HCT116 (cell line): ENCODE measurements at regions not wholly inside any gene's neighbourhood (a gene's known extent, or its start where the extent isn't known, plus 50 kb on each side); places are given as distances from the start of the nearest gene placed in this dataset.

Source experiments
- ATAC-seq: fragments of 200-7000 bp; cut with Tn5 transposase; 2 replicates; pipeline ENCODE4 v1.9.1; 2020; ENCODE audit warnings: mild to moderate bottlenecking, moderate library complexity
- BruUV-seq: library from RNA; stranded (reverse); fragments of 400-500 nt; replicated peaks from 2 replicates; lab custom pipeline; 2021; lab: Mats Ljungman, UMichigan
- CTCF ChIA-PET: fragments of 300-600 bp; sonication (Branson Sonifier 250); formaldehyde crosslinking; loops from one replicate; lab custom pipeline; 2021; ENCODE audit warnings: antibody characterized with exemption; lab: Charles Lee
- POLR2A ChIA-PET: fragments of 300-600, 350-600 bp; sonication (Branson Sonifier 250); formaldehyde crosslinking; loops from one replicate; lab custom pipeline; 2021; ENCODE audit warnings: antibody characterized with exemption; lab: Charles Lee
- RAD21 ChIA-PET, 2 experiments: fragments of 300-600 bp; sonication (Branson Sonifier 250); formaldehyde crosslinking; loops; one replicate each; lab custom pipeline; 2023; ENCODE audit warnings: low total read pairs in 2 of 2; ENCODE audit not compliant: uncharacterized antibody in 2 of 2, unreplicated experiment in 2 of 2, low non-redundant PET in 1 of 2; lab: Charles Lee
- DNase-seq: peaks from one replicate; pipeline ENCODE4 v3.0.0-alpha.2; 2010; ENCODE audit warnings: low read depth, low spot score
- H2AFZ ChIP-seq: fragments of 200-600 bp; shearing (Covaris generic), sonication (generic); 2 replicates; pipeline ENCODE4 v1.6.1; 2017; ENCODE audit warnings: low read depth, mixed run types, mixed read lengths, antibody characterized with exemption, low read length; ENCODE audit not compliant: poor library complexity, severe bottlenecking
- H3K27ac ChIP-seq: 2 replicates; pipeline ENCODE4 v1.5.1; 2012; ENCODE audit warnings: low read depth, low read length
- H3K27me3 ChIP-seq: fragments of 200-600 bp; sonication (generic); 2 replicates; pipeline ENCODE4 v1.6.1; 2016; ENCODE audit warnings: mixed run types, low read length, mixed read lengths; ENCODE audit not compliant: insufficient read depth
- H3K36me3 ChIP-seq, 2 experiments: fragments of 200-500 bp in 1 of 2; fragments of 200-600 bp in 1 of 2; sonication (Bioruptor generic) in 1 of 2; sonication (generic) in 1 of 2; 2 replicates each; pipeline versions ENCODE4 v1.5.1 to v1.6.1; 2014 to 2016; ENCODE audit warnings: low read length in 2 of 2, inconsistent platforms in 1 of 2, mixed read lengths in 1 of 2, mixed run types in 1 of 2; ENCODE audit not compliant: insufficient read depth in 2 of 2, control insufficient read depth in 1 of 2
- H3K4me1 ChIP-seq, 2 experiments: fragments of 200-600 bp in 1 of 2; sonication (generic) in 1 of 2; 2 replicates each; pipeline versions ENCODE4 v1.5.1 to v1.6.1; 2012 to 2017; ENCODE audit warnings: low read length in 2 of 2, inconsistent platforms in 1 of 2, mild to moderate bottlenecking in 1 of 2, mixed read lengths in 1 of 2, mixed run types in 1 of 2, moderate library complexity in 1 of 2; ENCODE audit not compliant: insufficient read depth in 2 of 2, control insufficient read depth in 1 of 2
- H3K4me2 ChIP-seq: fragments of 200-600 bp; sonication (generic); 2 replicates; pipeline ENCODE4 v1.6.1; 2017; ENCODE audit warnings: mixed run types, low read length, mixed read lengths
- H3K4me3 ChIP-seq, 2 experiments: fragments of 200-600 bp in 1 of 2; sonication (generic) in 1 of 2; replicated peaks in 1 of 2; 2 replicates each; pipeline ENCODE4 v1.5.1; 2011 to 2016; ENCODE audit warnings: low read length in 2 of 2, control low read depth in 1 of 2, low read depth in 1 of 2, mild to moderate bottlenecking in 1 of 2, mixed read lengths in 1 of 2, mixed run types in 1 of 2
- H3K79me2 ChIP-seq: fragments of 200-600 bp; sonication (generic); 2 replicates; pipeline ENCODE4 v1.6.1; 2017; ENCODE audit warnings: mild to moderate bottlenecking, mixed run types, low read length, moderate library complexity, mixed read lengths; ENCODE audit not compliant: insufficient read depth
- H3K9ac ChIP-seq: fragments of 200-600 bp; sonication (generic); 2 replicates; pipeline ENCODE4 v1.6.1; 2016; ENCODE audit warnings: low read length, mixed read lengths
- H3K9me2 ChIP-seq: fragments of 200-600 bp; sonication (generic), shearing (Covaris generic); 2 replicates; pipeline ENCODE4 v1.6.1; 2017; ENCODE audit warnings: mixed run types, mild to moderate bottlenecking, moderate library complexity; ENCODE audit not compliant: insufficient read depth
- H3K9me3 ChIP-seq, 2 experiments: fragments of 200-500 bp in 1 of 2; fragments of 200-600 bp in 1 of 2; sonication (Bioruptor generic) in 1 of 2; sonication (generic) in 1 of 2; 2 replicates each; pipeline ENCODE4 v1.6.1; 2014 to 2017; ENCODE audit warnings: low read length in 2 of 2, mixed read lengths in 2 of 2, inconsistent platforms in 1 of 2, low read depth in 1 of 2, mild to moderate bottlenecking in 1 of 2, mixed run types in 1 of 2, moderate library complexity in 1 of 2; ENCODE audit not compliant: control insufficient read depth in 1 of 2, insufficient read depth in 1 of 2
- H4K20me1 ChIP-seq: fragments of 200-600 bp; sonication (generic), shearing (Covaris generic); 2 replicates; pipeline ENCODE4 v1.6.1; 2017; ENCODE audit warnings: mixed run types, mild to moderate bottlenecking, moderate library complexity; ENCODE audit not compliant: insufficient read depth
- CEBPB ChIP-seq: IDR thresholded peaks from 2 replicates; pipeline ENCODE4 v1.6.1; 2012; ENCODE audit warnings: low read depth
- EGR1 ChIP-seq: IDR thresholded peaks from 2 replicates; pipeline ENCODE4 v1.6.1; 2012; ENCODE audit warnings: low read depth
- ELF1 ChIP-seq: IDR thresholded peaks from 2 replicates; pipeline ENCODE4 v1.6.1; 2012; ENCODE audit warnings: low read depth, borderline replicate concordance
- EZH2 ChIP-seq: fragments of 200-600 bp; sonication (generic); IDR thresholded peaks from 2 replicates; pipeline ENCODE4 v1.6.1; 2017; ENCODE audit warnings: antibody characterized with exemption, mixed run types
- EZH2phosphoT487 ChIP-seq: fragments of 200-600 bp; IDR thresholded peaks from 2 replicates; pipeline ENCODE4 v1.6.1; 2018; ENCODE audit warnings: antibody characterized with exemption, borderline replicate concordance
- FOSL1 ChIP-seq: IDR thresholded peaks from 2 replicates; pipeline ENCODE4 v1.6.1; 2012; ENCODE audit warnings: low read depth
- JUND ChIP-seq: IDR thresholded peaks from 2 replicates; pipeline ENCODE4 v1.6.1; 2012
- MAX ChIP-seq: IDR thresholded peaks from 2 replicates; pipeline ENCODE4 v1.6.1; 2012
- POLR2A ChIP-seq: IDR thresholded peaks from 2 replicates; pipeline ENCODE4 v1.7.0; 2011; ENCODE audit warnings: borderline replicate concordance; ENCODE audit not compliant: insufficient read depth, insufficient read length; ENCODE audit errors: extremely low read depth
- POLR2AphosphoS5 ChIP-seq: IDR thresholded peaks from 2 replicates; pipeline ENCODE4 v1.6.1; 2011; ENCODE audit warnings: mild to moderate bottlenecking, low read depth, low read length, moderate library complexity
- RAD21 ChIP-seq: IDR thresholded peaks from 2 replicates; pipeline ENCODE4 v1.6.1; 2012; ENCODE audit warnings: low read depth, mild to moderate bottlenecking
- REST ChIP-seq: IDR thresholded peaks from 2 replicates; pipeline ENCODE4 v1.6.1; 2012; ENCODE audit warnings: low read depth
- SIN3A ChIP-seq: IDR thresholded peaks from 2 replicates; pipeline ENCODE4 v1.6.1; 2012; ENCODE audit warnings: low read depth
- SP1 ChIP-seq: IDR thresholded peaks from 2 replicates; pipeline ENCODE4 v1.6.1; 2012; ENCODE audit warnings: low read depth
- SRF ChIP-seq: IDR thresholded peaks from 2 replicates; pipeline ENCODE4 v1.6.1; 2012; ENCODE audit warnings: low read depth
- TCF7L2 ChIP-seq: IDR thresholded peaks from 2 replicates; pipeline ENCODE4 v1.7.0; 2011; ENCODE audit warnings: borderline replicate concordance, inconsistent platforms; ENCODE audit not compliant: insufficient read depth, insufficient read length; ENCODE audit errors: extremely low read depth
- YY1 ChIP-seq: IDR thresholded peaks from 2 replicates; pipeline ENCODE4 v1.6.1; 2011; ENCODE audit warnings: low read length, low read depth, moderate library complexity, mild to moderate bottlenecking; ENCODE audit not compliant: insufficient replicate concordance; ENCODE audit errors: extremely low read depth
- ZFX ChIP-seq: fragments of 450-650 bp; IDR thresholded peaks from 2 replicates; pipeline ENCODE4 v1.6.1; 2017
- ZNF274 ChIP-seq: fragments of 200-500 bp; sonication (Bioruptor generic); IDR thresholded peaks from 2 replicates; pipeline ENCODE4 v1.6.1; 2014; ENCODE audit warnings: mild to moderate bottlenecking, low read depth, low read length, inconsistent platforms
- intact Hi-C: fragments of 100-400 bp; cut with micrococcal nuclease; formaldehyde crosslinking; loops from 2 replicates; pipeline ENCODE4 v1.10.0; 2022
- TF ChIP-seq, protein P1 (sequence below): IDR thresholded peaks from 2 replicates; pipeline ENCODE4 v1.6.1; 2011; ENCODE audit warnings: mild to moderate bottlenecking, low read length, moderate library complexity; ENCODE audit not compliant: insufficient replicate concordance; ENCODE audit errors: extremely low read depth
- TF ChIP-seq, protein P2 (sequence below), 3 experiments: fragments of 200-600 bp in 1 of 3; sonication (generic) in 1 of 3; IDR thresholded peaks in 2 of 3; conservative IDR thresholded peaks in 1 of 3; 2 replicates each; pipeline ENCODE4 v1.5.1; 2012 to 2017; ENCODE audit warnings: low read depth in 2 of 3, low read length in 2 of 3, antibody characterized with exemption in 1 of 3, borderline replicate concordance in 1 of 3, control low read depth in 1 of 3, mild to moderate bottlenecking in 1 of 3, mixed read lengths in 1 of 3, mixed run types in 1 of 3, moderate library complexity in 1 of 3; ENCODE audit not compliant: insufficient read depth in 1 of 3

GRCh38 chr9:114733816-114734215 lies 51.8 kb upstream of the TEX48 start:
- H3K4me1 ChIP-seq, result peaks cover 4 to 12% of the 10 kb centered on the region in 2 experiments; a peak in 3 of 4 replicates
- no peaks in the 10 kb centered on the region for H3K9me2 ChIP-seq
- H3K9me3 ChIP-seq, result no peaks in the 10 kb centered on the region
- intact Hi-C loops, result no loop called here
- BruUV-seq, result no TSS peak
- ChIA-PET CTCF (interaction anchor here (1.1 to 3.2 kb wide), 4 partner anchors 52 to 328 kb away, joined by 3 to 14 read pairs (median 8); partner anchors contain the start of gene TEX48), POLR2A (interaction anchor here (0.6 kb wide), 1 partner anchor 280 kb away, joined by 3 read pairs; no protein-coding TSS in a partner anchor), RAD21 (no interaction called here)
- H3K36me3 ChIP-seq, result no peaks in the 10 kb centered on the region
- DNase-seq (no peak), ATAC-seq (no peak; the same call in 1 of the 2 replicates)
- H3K9ac ChIP-seq, result no peak overlapping the region
- no peak overlapping the region for H3K4me3 ChIP-seq
- no peaks in the 10 kb centered on the region for H4K20me1 ChIP-seq
- no peak overlapping the region for H2AFZ ChIP-seq
- H3K4me2 ChIP-seq, result no peak overlapping the region; the same call in 1 of the 2 replicates
- no peaks in the 10 kb centered on the region for H3K79me2 ChIP-seq
- H3K27ac ChIP-seq, result no peak overlapping the region
- H3K27me3 ChIP-seq, result 0 out of 2 replicates have a peak, but pooled peaks cover 5% of the 10 kb centered on the region
- TF ChIP-seq SIN3A (no peak), ZFX (no peak), ELF1 (no peak), TCF7L2 (no peak), POLR2AphosphoS5 (no peak), SRF (no peak), JUND (peak; percentile 55), RAD21 (no peak), EZH2 (no peak), EZH2phosphoT487 (no peak), FOSL1 (peak; percentile 65), MAX (no peak), SP1 (peak; percentile 32), CEBPB (no peak), YY1 (no peak), ZNF274 (no peak), EGR1 (no peak), REST (no peak), POLR2A (no peak)
- TF ChIP-seq, protein P1, sequence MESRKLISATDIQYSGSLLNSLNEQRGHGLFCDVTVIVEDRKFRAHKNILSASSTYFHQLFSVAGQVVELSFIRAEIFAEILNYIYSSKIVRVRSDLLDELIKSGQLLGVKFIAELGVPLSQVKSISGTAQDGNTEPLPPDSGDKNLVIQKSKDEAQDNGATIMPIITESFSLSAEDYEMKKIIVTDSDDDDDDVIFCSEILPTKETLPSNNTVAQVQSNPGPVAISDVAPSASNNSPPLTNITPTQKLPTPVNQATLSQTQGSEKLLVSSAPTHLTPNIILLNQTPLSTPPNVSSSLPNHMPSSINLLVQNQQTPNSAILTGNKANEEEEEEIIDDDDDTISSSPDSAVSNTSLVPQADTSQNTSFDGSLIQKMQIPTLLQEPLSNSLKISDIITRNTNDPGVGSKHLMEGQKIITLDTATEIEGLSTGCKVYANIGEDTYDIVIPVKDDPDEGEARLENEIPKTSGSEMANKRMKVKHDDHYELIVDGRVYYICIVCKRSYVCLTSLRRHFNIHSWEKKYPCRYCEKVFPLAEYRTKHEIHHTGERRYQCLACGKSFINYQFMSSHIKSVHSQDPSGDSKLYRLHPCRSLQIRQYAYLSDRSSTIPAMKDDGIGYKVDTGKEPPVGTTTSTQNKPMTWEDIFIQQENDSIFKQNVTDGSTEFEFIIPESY, result no peak
- TF ChIP-seq, protein P2, sequence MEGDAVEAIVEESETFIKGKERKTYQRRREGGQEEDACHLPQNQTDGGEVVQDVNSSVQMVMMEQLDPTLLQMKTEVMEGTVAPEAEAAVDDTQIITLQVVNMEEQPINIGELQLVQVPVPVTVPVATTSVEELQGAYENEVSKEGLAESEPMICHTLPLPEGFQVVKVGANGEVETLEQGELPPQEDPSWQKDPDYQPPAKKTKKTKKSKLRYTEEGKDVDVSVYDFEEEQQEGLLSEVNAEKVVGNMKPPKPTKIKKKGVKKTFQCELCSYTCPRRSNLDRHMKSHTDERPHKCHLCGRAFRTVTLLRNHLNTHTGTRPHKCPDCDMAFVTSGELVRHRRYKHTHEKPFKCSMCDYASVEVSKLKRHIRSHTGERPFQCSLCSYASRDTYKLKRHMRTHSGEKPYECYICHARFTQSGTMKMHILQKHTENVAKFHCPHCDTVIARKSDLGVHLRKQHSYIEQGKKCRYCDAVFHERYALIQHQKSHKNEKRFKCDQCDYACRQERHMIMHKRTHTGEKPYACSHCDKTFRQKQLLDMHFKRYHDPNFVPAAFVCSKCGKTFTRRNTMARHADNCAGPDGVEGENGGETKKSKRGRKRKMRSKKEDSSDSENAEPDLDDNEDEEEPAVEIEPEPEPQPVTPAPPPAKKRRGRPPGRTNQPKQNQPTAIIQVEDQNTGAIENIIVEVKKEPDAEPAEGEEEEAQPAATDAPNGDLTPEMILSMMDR (IDR thresholded peaks at IDR 0.05 in 2 of 3, conservative IDR thresholded peaks at IDR 0.05 in 1 of 3; ENCODE audit: borderline replicate concordance in 1 of 3, insufficient read depth in 1 of 3, low read depth in 2 of 3, low read length in 2 of 3), result no peak
